GM20000 (cell line): ENCODE measurements at regions not wholly inside any gene's neighbourhood (a gene's known extent, or its start where the extent isn't known, plus 50 kb on each side); places are given as distances from the start of the nearest gene placed in this dataset.

Experiments
- DNase-seq: peaks from one replicate; pipeline ENCODE4 v3.0.0; 2012; ENCODE audit warnings: low spot score
- CTCF ChIP-seq: IDR thresholded peaks from 2 replicates; pipeline ENCODE4 v1.5.1; 2012; ENCODE audit warnings: mild to moderate bottlenecking, control low read depth; ENCODE audit errors: extremely low read depth, missing control alignments

- DNase-seq = no peak
- no peak for TF ChIP-seq CTCF
Measured at GRCh38 chr17:12290207-12290606, 269.5 kb downstream of the MAP2K4 start.

GRCh38 chr17:12296209-12296625 is 275.5 kb downstream of the MAP2K4 start:
- DNase-seq = no peak
- no peak for TF ChIP-seq CTCF

GRCh38 chr17:12301551-12301950 is 280.9 kb downstream of the MAP2K4 start:
- no peak for TF ChIP-seq CTCF
- DNase-seq = no peak

- DNase-seq = no peak
- TF ChIP-seq CTCF = no peak
Measured at GRCh38 chr17:12302711-12303110, 282.0 kb downstream of the MAP2K4 start.

- no peak for TF ChIP-seq CTCF
- no peak for DNase-seq
Measured at GRCh38 chr17:12310811-12311210, 290.1 kb downstream of the MAP2K4 start.

GRCh38 chr17:12312692-12313091 is 292.0 kb downstream of the MAP2K4 start:
- TF ChIP-seq CTCF = no peak
- no peak for DNase-seq

GRCh38 chr17:12313786-12314185 is 293.1 kb downstream of the MAP2K4 start:
- DNase-seq = no peak
- TF ChIP-seq CTCF = no peak
